Activated gamma-delta T cell treated with Interleukin-2 at 50 U/mL for 16 hours (primary cell): ENCODE measurements at regions not wholly inside any gene's neighbourhood (a gene's known extent, or its start where the extent isn't known, plus 50 kb on each side); places are given as distances from the start of the nearest gene placed in this dataset.
"Not testable (repeated sequence)": the region's sequence is repeated elsewhere in the genome, so short reads cannot be mapped to it uniquely, and the experiment has no call there.

ENCODE experiments used
- DNase-seq: peaks from one replicate; pipeline ENCODE4 v3.0.0-alpha.2; 2020

DNA sequence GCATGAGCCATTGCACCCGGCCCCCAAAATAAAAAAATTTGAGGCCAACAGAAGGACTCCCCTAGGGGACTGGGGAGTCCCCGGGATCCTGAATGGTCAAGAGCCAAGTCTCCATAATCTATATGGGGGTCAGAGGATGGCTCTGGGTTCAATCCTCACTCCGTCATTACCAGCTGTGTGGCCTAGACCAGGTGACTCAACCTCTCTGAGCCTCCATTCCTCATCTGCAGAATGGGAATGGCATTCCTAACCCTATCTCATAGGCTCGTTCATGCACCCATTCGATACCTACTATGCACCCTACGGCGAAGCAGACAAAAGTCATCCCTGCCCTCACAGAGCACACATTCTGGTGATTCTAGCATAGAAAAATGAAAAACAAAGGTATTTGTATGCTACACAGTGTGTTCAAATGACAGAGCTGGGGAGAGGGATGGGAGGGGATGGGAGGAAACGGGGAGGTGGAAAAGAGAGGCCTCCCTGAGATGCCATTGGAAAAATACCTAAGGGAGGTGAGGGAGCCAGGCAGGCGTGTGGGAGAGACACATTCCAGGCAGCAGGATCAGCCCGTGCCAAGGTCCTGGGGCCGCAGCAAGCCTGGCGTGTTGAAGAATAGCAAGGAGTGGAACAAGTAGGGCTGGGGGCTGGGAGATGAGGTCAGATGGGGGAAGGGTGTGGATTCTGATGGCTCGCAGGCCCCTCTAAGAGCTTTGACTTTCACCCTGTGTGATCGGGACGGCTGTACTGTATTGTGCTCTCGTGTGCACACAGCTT lies 71.2 kb downstream of the RMI2 start:
- no peak for DNase-seq

DNA sequence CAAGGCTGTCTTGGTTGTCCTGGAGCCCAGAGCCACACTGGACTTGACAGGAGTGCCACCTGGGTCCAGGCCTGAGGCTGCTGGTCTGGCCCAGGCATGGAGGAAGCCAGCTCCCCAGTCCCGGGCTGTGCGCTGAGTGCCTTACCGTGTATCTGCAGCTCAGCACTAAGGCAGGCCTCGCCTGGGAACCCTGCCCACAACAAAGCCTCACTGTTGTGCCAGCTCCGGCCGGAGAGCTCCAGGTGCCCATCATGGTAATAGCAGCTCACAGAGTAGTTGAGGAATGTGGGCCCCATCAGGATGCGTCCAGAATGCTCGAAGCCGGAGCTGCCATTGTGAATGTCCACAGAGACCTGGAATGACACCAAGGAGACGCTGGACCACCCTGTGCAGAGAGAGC lies 72.2 kb downstream of the RMI2 start:
- DNase-seq, result no peak

DNA sequence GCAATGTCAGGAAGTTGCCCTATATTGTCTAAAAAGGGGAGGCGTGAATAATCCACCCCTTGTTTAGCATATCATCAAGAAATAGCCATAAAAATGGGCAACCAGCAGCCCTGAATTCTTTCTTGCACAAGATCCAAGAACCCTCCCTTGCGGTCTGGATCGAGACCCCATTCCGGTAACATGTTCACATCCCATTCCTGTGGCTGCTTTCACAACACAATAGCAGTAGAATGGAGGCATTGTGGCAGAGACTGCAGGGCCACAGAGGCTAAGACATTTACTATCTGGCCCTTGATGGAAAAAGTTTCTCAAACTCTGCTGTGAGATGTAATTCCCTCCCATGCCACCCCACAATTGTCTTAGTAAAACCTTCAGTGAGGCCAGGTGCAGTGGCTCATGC lies 73.2 kb downstream of the RMI2 start:
- no peak for DNase-seq

DNA sequence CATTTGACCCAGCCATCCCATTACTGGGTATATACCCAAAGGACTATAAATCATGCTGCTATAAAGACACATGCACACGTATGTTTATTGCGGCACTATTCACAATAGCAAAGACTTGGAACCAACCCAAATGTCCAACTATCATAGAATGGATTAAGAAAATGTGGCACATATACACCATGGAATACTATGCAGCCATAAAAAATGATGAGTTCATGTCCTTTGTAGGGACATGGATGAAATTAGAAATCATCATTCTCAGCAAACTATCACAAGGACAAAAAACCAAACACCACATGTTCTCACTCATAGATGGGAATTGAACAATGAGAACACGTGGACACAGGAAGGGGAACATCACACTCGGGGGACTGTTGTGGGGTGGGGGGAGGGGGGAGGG lies 74.8 kb downstream of the RMI2 start:
- not testable (repeated sequence) for DNase-seq

DNA sequence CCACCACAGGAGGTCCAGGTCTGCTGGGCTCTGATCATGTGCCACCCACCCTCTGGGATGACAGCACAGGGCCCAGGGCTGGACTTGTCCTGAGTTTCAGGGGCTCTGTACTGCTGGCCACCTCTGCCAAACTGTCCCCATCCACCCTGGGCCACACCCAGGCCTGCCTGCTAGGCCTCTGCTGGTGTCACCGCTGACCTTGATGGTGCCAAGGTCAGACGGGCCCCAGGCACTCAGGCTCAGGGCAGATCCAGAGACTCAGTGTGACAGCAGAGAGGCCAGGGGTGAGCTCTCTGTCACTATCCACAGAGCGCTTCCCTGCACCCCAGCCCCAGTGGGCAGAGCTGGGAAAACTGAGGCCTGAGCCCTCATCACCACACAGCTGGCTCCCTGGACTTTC lies 75.6 kb downstream of the RMI2 start:
- DNase-seq, result no peak

DNA sequence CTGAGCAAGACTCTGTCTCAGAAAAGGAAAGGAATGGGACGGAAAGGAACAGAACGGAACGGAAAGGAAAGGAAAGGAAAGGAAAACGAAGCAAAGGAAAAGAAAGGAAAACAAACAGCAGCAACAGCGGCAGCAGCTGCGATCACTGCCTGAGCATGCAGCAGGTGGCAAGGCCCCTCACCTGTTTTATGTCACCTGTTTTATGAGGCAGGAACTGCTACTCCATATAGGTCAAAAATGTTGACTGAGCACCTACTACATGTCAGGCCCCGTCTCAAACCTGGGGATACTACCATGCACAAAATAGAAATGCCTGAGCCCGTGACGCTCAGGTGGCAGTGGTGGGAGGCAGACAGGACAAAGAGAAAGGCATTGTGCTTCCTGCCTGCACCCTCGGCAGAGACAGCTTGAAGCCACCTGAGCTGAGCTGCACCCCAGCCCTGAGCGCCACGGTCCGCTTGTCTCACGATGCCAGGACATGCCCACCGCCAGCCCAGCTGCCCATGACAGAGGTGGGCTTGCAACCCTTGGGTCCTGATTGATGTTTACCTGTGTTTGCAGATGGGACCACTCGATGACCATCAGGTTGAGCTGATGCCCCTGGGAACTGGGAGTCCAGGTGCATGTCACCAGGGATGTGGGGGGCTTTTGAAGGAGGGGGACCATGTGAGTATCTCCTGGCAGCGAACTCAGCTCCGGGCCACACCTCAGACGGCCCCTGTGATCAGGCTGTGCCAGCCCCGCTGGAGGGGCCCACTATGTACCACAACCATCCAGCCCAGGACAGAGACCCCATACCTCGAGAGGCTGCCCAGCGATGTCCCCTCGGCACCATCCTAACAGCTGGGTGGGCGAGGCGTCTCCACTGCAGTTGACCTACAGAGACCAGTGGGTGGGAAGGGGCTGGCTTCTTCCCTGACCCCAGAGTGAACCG lies 77.4 kb downstream of the RMI2 start:
- DNase-seq, result no peak

DNA sequence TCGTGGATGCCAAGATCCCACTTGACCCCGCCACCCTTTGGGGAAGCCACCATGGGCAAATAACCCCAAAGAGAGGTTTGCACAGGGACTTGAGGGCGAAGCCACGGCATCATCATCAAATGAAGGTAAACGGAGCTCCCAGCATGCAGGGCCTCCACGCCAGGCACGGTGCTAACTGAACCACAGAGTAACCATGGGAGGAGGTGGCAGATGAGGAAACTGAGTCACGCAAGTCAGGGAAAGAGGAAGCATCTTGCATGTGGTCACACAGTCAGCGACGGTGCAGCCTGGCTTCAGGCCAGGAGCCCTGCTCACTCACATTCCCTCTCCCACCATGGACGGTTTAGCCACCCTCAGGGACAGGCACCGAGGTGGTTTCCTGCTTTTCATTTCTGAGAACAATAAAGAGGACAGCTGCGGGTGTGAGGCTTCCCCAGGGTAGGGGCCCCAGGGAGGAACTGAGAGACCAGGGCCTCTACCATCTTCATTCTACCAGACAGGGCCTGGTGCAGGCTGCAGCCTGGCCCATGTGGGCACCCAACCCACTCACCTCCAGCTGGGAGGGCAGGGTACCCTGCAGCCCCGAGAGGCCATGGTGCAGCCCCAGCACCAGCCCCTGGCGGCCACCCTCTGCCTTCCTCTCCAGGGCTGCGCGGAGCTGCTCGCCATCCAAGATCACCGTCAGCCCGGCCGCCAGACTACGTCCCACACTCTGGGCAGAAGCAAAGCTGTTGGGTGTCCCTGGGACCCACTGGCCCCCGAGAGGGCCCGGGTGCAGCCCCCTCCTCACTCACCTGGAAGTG lies 78.3 kb downstream of the RMI2 start:
- no peak for DNase-seq

DNA sequence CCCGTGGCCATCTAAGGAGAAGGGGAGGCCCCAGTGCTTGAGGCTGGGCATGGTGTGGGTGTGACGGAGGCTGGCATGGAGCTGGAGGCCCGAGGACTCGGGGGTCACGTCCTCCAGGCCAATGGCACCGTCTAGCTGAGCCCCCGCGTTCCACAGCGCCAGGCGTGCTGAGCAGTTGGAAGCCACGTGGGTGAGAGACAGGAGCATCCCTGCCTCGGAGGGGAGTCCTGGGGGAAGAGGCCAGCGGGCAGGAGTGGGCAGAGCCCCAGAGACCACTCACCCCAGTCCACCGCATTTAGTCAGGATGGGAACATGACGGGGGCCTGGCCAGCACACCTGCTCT lies 78.8 kb downstream of the RMI2 start:
- no peak for DNase-seq

DNA sequence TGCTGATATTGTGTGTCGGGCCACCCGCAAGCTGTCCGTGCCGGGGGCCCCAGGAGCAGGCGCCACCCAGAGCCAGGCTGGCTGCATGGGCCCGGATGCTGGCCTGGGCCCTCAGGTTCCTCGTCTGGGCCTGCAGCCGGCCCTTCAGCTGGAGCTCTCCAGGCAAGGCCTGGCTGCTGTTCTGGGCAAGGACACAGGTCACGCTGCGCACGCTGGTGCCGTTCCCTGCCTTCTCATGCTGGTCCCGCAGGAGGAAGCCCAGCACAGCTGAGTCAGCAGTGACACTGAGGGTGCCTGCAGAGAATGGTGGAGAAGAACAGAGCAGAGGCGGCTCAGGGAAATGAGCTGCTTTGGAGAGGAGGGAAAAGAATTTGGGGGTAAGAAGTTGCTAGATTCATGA lies 79.9 kb downstream of the RMI2 start:
- no peak for DNase-seq

DNA sequence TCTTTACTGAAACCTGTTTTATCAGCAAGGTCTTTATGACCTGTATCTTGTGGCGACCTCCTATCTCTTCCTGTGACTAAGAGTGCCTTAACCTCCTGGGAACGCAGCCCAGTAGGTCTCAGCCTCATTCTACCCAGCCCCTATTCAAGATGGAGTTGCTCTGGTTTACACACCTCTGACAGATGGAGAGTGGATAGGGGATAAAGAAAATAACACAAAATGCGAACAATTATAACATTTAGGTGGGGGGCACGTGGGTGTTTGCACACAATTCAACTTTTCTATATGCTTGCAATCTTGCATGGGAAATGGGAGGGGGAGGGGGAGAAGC lies 83.3 kb downstream of the RMI2 start:
- DNase-seq, result no peak

DNA sequence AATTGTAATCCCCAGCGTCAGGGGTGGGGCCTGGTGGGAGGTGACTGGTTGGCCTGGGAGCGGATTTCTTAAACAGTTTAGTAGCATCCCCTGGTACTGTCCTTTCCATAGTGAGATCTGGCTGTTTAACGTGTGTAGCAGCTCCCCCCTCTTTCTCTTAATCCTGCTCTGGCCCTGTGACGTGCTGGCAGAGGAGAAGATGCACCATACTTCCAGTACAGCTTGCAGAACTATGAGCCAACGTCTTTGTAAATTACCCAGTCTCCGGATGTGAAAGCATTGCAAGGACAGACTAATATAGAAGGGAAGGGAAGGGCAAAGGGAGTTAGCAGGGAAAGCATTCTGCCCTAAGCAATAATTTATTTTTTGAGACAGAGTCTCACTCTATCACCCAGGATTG lies 83.9 kb downstream of the RMI2 start:
- no peak for DNase-seq

DNA sequence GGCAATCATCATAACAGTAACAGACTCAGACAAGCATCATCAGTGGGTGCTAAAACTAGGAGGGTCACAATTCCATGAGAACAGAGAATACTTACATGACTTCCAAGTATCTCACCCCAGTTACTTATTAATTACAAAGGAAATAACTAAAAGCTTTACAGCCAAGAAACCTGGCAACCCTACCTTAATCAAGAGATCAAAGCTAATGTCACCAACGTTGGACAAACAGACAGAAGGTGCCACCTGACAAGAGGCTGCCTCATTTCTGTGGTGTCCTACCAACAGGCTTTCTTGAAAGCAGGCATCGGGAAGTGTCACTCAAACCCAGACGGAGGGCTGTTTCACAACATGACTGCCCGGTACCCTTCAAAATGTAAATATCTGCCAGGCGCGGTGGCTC lies 84.6 kb downstream of the RMI2 start:
- DNase-seq, result no peak

DNA sequence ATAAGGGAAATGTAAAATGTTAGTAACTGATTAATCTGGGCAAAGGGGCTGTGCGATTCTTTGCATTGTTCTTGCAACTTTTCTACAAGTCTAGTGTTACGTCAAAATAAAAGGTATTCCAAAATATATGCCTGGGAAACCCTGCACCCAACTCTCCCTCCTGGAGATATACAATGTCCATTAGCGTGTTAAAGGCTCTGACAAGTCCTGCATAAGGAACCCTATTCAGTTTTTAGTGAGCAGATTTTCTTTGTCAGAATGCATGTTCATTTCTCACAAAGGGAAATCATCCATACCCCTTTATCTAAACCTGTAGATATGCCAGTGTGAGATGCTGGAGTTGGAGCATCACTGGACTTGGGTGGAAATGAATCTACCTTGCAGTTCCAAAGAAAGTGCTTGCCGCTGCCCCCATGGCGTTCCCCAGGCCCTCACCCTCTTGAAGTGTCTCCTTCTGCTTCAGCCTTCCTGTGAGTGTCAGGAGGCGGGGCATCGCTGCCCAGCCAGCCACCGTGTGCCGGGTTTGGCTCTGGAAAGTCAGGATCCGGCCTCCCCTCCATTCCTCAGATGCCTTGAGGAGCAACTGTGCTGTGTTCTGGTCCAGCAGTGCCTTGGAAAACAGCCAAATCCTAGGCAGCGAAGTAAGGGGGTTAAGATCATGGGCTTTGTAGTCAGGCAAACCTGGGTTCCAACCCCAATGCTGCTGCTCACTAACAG lies 85.5 kb downstream of the RMI2 start:
- DNase-seq, result no peak

DNA sequence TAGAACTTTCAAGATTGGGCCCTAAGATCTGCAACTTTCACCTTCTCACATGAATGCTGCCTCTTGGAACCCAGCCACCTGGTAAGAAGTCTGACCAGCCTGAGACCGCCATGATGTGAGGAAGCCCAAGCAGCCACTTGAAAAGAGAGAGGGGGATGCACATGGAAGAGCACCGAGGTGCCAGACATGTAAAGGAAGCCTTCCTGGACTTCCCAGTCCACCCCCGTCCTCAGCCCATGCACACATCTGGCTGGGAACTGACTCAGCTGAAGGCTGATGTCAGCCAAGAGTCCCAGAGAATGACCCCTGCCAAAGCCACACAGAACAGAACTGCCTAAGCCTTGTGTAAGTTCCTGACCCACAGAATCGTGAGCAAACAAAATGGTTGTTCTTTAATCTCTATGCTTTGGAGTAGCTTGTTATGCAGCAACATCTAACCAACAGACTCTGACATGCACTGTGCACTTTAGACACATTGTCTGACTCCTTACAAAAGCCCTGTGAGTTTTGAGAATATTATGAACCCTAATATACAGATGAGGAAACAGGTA lies 86.7 kb downstream of the RMI2 start:
- DNase-seq, result no peak

DNA sequence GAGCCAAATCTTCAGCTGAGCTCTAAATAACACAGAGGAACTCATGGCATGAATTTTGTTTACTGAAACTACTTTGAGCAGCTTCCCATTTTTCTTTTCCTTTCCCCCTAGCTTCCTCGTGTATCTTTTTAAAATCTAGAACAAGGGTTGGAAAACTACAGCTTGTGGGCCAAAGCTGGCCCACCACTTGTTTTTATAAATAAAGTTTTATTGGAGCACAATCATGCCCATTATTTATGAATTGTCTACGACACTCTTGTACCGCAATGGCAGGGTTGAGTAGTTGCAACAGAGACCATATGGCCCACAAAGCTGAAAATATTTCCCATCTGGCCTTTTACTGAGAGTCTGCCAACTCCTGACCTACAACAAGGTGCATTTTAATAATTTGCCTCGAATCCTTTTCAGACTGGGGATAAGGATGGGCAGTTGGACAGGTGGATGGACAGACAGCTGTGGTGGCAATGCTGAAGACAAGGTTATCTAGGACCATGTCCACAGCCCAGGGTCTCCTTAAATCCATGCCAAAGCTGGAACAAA lies 87.7 kb downstream of the RMI2 start:
- DNase-seq, result no peak

DNA sequence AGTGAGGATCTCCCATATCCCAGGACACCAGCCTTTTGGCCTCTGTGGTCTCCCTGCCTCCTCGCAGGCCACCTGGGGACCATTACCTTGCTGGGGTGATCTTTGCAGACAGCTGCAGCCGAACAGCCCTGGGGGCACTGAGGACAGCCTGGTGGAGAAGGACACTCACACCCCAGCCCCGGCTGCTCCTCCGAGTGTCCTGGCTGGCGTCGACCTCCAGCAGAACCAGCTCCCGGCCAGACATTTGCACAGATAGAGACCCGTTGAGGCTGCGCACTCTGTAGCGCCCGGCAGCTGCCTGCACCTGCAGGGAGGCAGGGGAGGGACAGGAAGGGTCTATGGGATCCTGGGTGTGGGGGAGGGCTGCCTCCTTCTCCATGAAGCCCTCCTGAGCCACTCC lies 90.3 kb downstream of the RMI2 start:
- DNase-seq, result no peak

DNA sequence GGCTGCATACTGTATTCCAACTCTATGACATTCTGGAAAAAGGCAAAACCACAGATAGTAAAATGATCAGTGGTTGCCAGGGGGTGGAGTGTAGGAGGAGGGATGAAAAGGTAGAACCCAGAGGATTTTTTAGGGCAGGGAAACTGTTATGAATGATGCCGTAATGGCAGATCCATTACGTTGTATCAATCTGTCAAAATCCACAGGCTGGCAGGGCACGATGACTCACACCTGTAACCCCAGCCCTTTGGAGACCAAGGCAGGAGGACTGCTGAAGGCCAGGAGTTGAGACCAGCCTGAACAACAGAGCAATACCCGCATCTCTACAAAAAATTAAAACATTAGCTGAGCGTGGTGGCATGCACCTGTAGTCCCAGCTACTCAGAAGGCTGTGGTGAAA lies 91.8 kb downstream of the RMI2 start:
- DNase-seq, result no peak

DNA sequence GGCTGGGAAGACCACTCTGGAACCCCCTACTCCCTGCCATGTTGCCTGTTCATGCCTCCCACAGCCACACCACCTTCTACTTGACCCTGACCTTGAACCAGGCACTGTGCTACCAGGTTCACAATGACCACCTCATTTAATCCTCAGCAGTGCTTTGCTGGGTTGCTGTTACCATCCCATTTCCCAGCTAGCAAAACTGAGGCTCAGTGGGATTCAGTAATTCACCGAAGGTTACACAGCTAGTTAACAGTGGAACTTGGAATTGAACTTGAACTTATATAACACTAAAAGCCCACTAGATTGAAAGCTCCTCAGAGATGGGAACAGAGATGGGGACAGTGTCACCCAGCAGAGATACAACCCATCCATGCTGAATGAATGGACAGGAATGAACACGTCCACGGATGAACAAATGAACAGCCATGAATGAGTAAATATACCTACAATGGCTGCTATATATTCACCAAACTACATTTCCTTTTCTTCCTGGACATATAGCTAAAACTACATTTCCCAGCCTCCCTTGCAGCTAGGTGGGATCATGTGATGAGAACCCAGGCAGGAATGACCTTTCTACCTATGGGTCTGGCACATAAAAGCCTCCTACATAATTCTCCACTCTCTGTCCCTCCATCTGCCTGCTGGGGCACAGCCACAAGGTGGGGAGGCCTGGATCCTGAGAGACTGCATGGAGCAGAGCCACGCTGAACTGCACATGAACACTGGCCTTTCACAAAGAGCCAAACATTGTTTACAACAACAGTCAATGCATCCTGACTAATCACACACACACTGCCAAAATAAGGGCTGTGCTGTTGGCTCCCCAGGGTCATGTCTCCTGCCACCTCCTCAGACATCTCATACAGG lies 94.8 kb downstream of the RMI2 start:
- no peak for DNase-seq

DNA sequence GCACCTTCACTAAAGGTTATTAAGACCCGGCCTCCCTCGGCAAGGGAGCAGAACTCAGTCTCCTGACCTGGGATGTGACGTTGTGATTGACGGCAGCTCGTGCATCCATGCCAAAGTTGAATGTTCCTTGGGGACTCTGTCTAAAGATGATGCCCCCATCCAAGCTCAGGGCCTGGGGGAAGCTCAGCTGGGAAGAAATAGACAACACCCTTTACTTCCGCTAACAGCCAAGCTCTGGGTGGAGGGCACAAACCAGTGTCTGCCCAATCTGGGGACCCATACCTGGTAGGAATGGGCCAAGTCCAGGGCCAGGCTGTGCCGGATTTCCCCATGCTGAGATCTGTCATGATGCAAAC lies 95.4 kb downstream of the RMI2 start:
- no peak for DNase-seq

DNA sequence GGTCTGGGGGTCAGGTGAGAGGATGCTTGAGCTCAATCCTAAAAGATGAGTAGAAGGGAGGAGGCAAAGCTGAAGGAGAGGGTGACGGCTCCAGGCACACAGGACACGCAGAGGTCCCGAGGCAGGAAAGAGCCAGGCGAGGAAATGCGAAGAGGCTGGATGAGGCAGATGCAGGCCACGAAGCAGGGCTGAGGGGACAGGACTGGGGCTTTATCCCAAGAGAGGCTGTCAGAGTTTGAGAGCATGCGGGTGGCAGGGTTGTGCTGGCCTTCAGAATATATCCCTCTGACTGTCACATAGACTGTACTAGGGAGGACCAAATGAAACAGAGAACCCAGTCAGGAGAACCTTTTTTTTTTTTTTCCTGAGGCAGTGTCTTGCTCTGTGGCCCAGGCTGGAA lies 100.2 kb downstream of the RMI2 start:
- DNase-seq, result no peak

DNA sequence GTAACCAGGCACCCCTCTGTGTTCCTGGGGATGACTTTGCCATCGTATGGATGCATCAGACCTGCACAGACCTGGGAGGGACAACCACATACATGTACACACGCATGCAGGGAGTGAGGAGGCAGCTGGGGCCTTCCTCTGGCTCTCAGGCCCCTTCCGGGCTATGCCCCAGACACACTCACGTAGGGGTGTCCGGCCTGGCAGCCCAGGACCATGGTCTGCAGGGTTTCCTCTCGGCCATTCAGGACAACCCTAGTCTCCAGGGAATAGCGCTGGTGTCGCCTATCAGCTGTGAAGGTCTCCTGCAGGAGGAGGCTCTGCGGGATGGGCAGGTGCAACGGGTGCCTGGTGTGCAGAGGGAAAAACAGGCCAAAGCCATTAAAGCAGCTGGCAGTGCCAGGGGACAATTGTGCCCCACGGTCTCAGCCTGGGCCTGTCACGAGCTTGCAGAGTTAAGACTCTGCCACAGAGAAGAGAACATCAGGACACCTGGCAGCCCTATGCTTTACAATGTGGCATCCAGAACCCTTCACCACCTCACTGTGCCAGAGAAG lies 101.4 kb downstream of the RMI2 start:
- no peak for DNase-seq
